ENCODE measurements at regions not wholly inside any gene's neighbourhood (a gene's known extent, or its start where the extent isn't known, plus 50 kb on each side); places are given as distances from the start of the nearest gene placed in this dataset.
"Not testable (repeated sequence)": the region's sequence is repeated elsewhere in the genome, so short reads cannot be mapped to it uniquely, and the experiment has no call there.

- Histone ChIP-seq H4K12ac (ENCODE audit: low read depth, low read length) (no peak overlapping the region), H3K18ac (ENCODE audit: low read length) (no peak overlapping the region), H4K91ac (ENCODE audit: low read depth, low read length) (no peak overlapping the region), H3K9ac (ENCODE audit: low read length) (no peak overlapping the region), H3K79me2 (ENCODE audit: control insufficient read depth, insufficient read depth, low read length, poor library complexity) (no peaks in the 10 kb centered on the region), H3K27ac (ENCODE audit: low read depth, low read length) (no peak overlapping the region), H3K4ac (ENCODE audit: low read depth, low read length) (no peak overlapping the region), H2AFZ (ENCODE audit: insufficient read depth, low read length, poor library complexity) (no peak overlapping the region), H3K4me1 (ENCODE audit: control insufficient read depth in 1 of 2, insufficient read depth in 2 of 2, low read length in 2 of 2) (no peaks in the 10 kb centered on the region), H3K14ac (ENCODE audit: low read length) (no peak overlapping the region), H3K79me1 (ENCODE audit: low read length) (no peaks in the 10 kb centered on the region), H2BK5ac (ENCODE audit: low read depth, low read length, poor library complexity) (no peak overlapping the region), H3K9me3 (ENCODE audit: insufficient read depth, low read depth, low read length) (no peaks in the 10 kb centered on the region), H3K4me3 (ENCODE audit: low read depth, low read length) (no peak overlapping the region), H3K36me3 (ENCODE audit: control insufficient read depth in 1 of 2, insufficient read depth in 2 of 2, low read length in 2 of 2) (no peaks in the 10 kb centered on the region), H2BK12ac (ENCODE audit: low read length) (no peak overlapping the region), H2BK120ac (ENCODE audit: insufficient read depth, low read length, poor library complexity) (no peak overlapping the region), H3K23ac (ENCODE audit: low read length) (no peak overlapping the region), H4K8ac (ENCODE audit: low read depth, low read length) (no peak overlapping the region), H3K4me2 (ENCODE audit: low read length) (no peak overlapping the region), H3K27me3 (ENCODE audit: insufficient read depth, low read length) (no peaks in the 10 kb centered on the region), H2AK5ac (ENCODE audit: low read length) (no peak overlapping the region)
- WGBS (ENCODE audit: extremely low coverage, insufficient coverage, insufficient read length), result no CpG with 5 or more reads among the region's 1 CpG
- DNase-seq, result no peak
Measured at GRCh38 chr5:119961993-119962392, 332.6 kb downstream of the FAM170A start.

DNA sequence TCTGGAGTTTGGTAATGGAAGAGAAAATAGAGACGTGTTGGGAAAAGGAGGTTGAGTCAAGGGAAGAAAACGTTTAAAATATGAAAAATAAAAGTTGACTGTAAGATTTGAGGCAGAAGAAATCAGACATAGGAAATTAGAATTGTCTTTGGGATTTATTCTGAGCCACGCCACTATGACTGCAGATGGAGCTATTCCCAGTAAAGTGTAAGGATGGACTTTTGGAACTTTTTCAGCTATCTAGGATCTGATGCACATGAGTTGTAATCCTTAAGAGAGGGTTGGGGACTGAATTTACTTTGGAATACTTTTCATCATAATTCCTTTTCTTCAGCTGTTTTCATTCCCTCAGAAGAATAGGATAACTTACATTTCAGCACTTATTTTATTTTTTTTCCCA, 336.7 kb downstream of the FAM170A start:
- H3K9ac ChIP-seq (ENCODE audit: low read length), result no peak overlapping the region
- H3K4me2 ChIP-seq (ENCODE audit: low read length), result no peak overlapping the region
- H3K4me1 ChIP-seq (ENCODE audit: control insufficient read depth in 1 of 2, insufficient read depth in 2 of 2, low read length in 2 of 2), result no peaks in the 10 kb centered on the region
- no peak overlapping the region for H2BK120ac ChIP-seq (ENCODE audit: insufficient read depth, low read length, poor library complexity)
- no peak overlapping the region for H3K4ac ChIP-seq (ENCODE audit: low read depth, low read length)
- H2BK12ac ChIP-seq (ENCODE audit: low read length), result no peak overlapping the region
- H3K18ac ChIP-seq (ENCODE audit: low read length), result no peak overlapping the region
- H4K91ac ChIP-seq (ENCODE audit: low read depth, low read length), result no peak overlapping the region
- no peak overlapping the region for H3K4me3 ChIP-seq (ENCODE audit: low read depth, low read length)
- no peak overlapping the region for H2AFZ ChIP-seq (ENCODE audit: insufficient read depth, low read length, poor library complexity)
- no peak overlapping the region for H2BK5ac ChIP-seq (ENCODE audit: low read depth, low read length, poor library complexity)
- no peaks in the 10 kb centered on the region for H3K9me3 ChIP-seq (ENCODE audit: insufficient read depth, low read depth, low read length)
- no peak overlapping the region for H4K8ac ChIP-seq (ENCODE audit: low read depth, low read length)
- no peaks in the 10 kb centered on the region for H3K79me1 ChIP-seq (ENCODE audit: low read length)
- no peak overlapping the region for H3K14ac ChIP-seq (ENCODE audit: low read length)
- H3K36me3 ChIP-seq (ENCODE audit: control insufficient read depth in 1 of 2, insufficient read depth in 2 of 2, low read length in 2 of 2), result no peaks in the 10 kb centered on the region
- no peaks in the 10 kb centered on the region for H3K79me2 ChIP-seq (ENCODE audit: control insufficient read depth, insufficient read depth, low read length, poor library complexity)
- H2AK5ac ChIP-seq (ENCODE audit: low read length), result no peak overlapping the region
- WGBS (ENCODE audit: extremely low coverage, insufficient coverage, insufficient read length), result 100% methylated on average over 2 of the region's 3 CpGs
- no peak for DNase-seq
- no peaks in the 10 kb centered on the region for H3K27me3 ChIP-seq (ENCODE audit: insufficient read depth, low read length)
- no peak overlapping the region for H3K27ac ChIP-seq (ENCODE audit: low read depth, low read length)
- no peak overlapping the region for H4K12ac ChIP-seq (ENCODE audit: low read depth, low read length)
- no peak overlapping the region for H3K23ac ChIP-seq (ENCODE audit: low read length)

GRCh38 chr5:119968690-119969089, 339.3 kb downstream of the FAM170A start:
- no peak overlapping the region for H3K9ac ChIP-seq (ENCODE audit: low read length)

GRCh38 chr5:119987077-119987476, 357.7 kb downstream of the FAM170A start:
- WGBS (ENCODE audit: extremely low coverage, insufficient coverage, insufficient read length), result no CpG with 5 or more reads among the region's 7 CpGs
- not testable (repeated sequence) for H3K9ac ChIP-seq (ENCODE audit: low read length)

More at GRCh38 chr5:119968690-119969089, 339.3 kb downstream of the FAM170A start:
- Histone ChIP-seq H4K8ac (ENCODE audit: low read depth, low read length) (no peak overlapping the region), H3K4me1 (ENCODE audit: control insufficient read depth in 1 of 2, insufficient read depth in 2 of 2, low read length in 2 of 2) (no peaks in the 10 kb centered on the region), H3K9me3 (ENCODE audit: insufficient read depth, low read depth, low read length) (no peaks in the 10 kb centered on the region), H2BK5ac (ENCODE audit: low read depth, low read length, poor library complexity) (no peak overlapping the region), H3K36me3 (ENCODE audit: control insufficient read depth in 1 of 2, insufficient read depth in 2 of 2, low read length in 2 of 2) (no peaks in the 10 kb centered on the region), H3K23ac (ENCODE audit: low read length) (no peak overlapping the region), H4K91ac (ENCODE audit: low read depth, low read length) (no peak overlapping the region), H2BK120ac (ENCODE audit: insufficient read depth, low read length, poor library complexity) (no peak overlapping the region), H2AFZ (ENCODE audit: insufficient read depth, low read length, poor library complexity) (no peak overlapping the region), H4K12ac (ENCODE audit: low read depth, low read length) (no peak overlapping the region), H2AK5ac (ENCODE audit: low read length) (no peak overlapping the region), H2BK12ac (ENCODE audit: low read length) (no peak overlapping the region), H3K4me3 (ENCODE audit: low read depth, low read length) (no peak overlapping the region), H3K4ac (ENCODE audit: low read depth, low read length) (no peak overlapping the region), H3K27ac (ENCODE audit: low read depth, low read length) (no peak overlapping the region), H3K79me1 (ENCODE audit: low read length) (no peaks in the 10 kb centered on the region), H3K4me2 (ENCODE audit: low read length) (no peak overlapping the region), H3K79me2 (ENCODE audit: control insufficient read depth, insufficient read depth, low read length, poor library complexity) (no peaks in the 10 kb centered on the region), H3K18ac (ENCODE audit: low read length) (no peak overlapping the region), H3K27me3 (ENCODE audit: insufficient read depth, low read length) (no peaks in the 10 kb centered on the region), H3K14ac (ENCODE audit: low read length) (no peak overlapping the region)
- DNase-seq, result no peak
- no CpG with 5 or more reads among the region's 2 CpGs for WGBS (ENCODE audit: extremely low coverage, insufficient coverage, insufficient read length)

More at GRCh38 chr5:119987077-119987476, 357.7 kb downstream of the FAM170A start:
- not testable (repeated sequence) for H3K18ac ChIP-seq (ENCODE audit: low read length); H3K4ac ChIP-seq (ENCODE audit: low read depth, low read length); H3K4me2 ChIP-seq (ENCODE audit: low read length); H2AFZ ChIP-seq (ENCODE audit: insufficient read depth, low read length, poor library complexity); H2BK12ac ChIP-seq (ENCODE audit: low read length); H3K36me3 ChIP-seq (ENCODE audit: control insufficient read depth in 1 of 2, insufficient read depth in 2 of 2, low read length in 2 of 2); H3K79me2 ChIP-seq (ENCODE audit: control insufficient read depth, insufficient read depth, low read length, poor library complexity); H3K9me3 ChIP-seq (ENCODE audit: insufficient read depth, low read depth, low read length); H3K23ac ChIP-seq (ENCODE audit: low read length); H3K14ac ChIP-seq (ENCODE audit: low read length); H2AK5ac ChIP-seq (ENCODE audit: low read length); H3K4me1 ChIP-seq (ENCODE audit: control insufficient read depth in 1 of 2, insufficient read depth in 2 of 2, low read length in 2 of 2); H4K12ac ChIP-seq (ENCODE audit: low read depth, low read length); H4K91ac ChIP-seq (ENCODE audit: low read depth, low read length); H2BK5ac ChIP-seq (ENCODE audit: low read depth, low read length, poor library complexity); H3K27me3 ChIP-seq (ENCODE audit: insufficient read depth, low read length); H3K79me1 ChIP-seq (ENCODE audit: low read length); H2BK120ac ChIP-seq (ENCODE audit: insufficient read depth, low read length, poor library complexity); H3K27ac ChIP-seq (ENCODE audit: low read depth, low read length); H4K8ac ChIP-seq (ENCODE audit: low read depth, low read length); H3K4me3 ChIP-seq (ENCODE audit: low read depth, low read length)
- peak; percentile 62 to 84 for DNase-seq

All from trophoblast cell (in vitro differentiated cells and primary cell).